Activated naive CD4-positive, alpha-beta T cell treated with anti-CD3 and anti-CD28 coated beads, Interleukin-2, amount 50 U/mL, for 24 hours (primary cell): ENCODE measurements at regions not wholly inside any gene's neighbourhood (a gene's known extent, or its start where the extent isn't known, plus 50 kb on each side); places are given as distances from the start of the nearest gene placed in this dataset.

ENCODE experiments used
- H3K27ac Mint-ChIP-seq: one replicate; pipeline ENCODE4 v1.8.0; 2021; ENCODE audit warnings: mild to moderate bottlenecking, mixed read lengths
- H3K27me3 Mint-ChIP-seq: one replicate; pipeline ENCODE4 v1.8.0; 2021; ENCODE audit warnings: mixed read lengths
- H3K36me3 Mint-ChIP-seq: one replicate; pipeline ENCODE4 v1.8.0; 2021; ENCODE audit warnings: mixed read lengths
- H3K4me1 Mint-ChIP-seq: one replicate; pipeline ENCODE4 v1.8.0; 2021; ENCODE audit warnings: mixed read lengths
- H3K4me3 Mint-ChIP-seq: one replicate; pipeline ENCODE4 v1.8.0; 2021; ENCODE audit warnings: mild to moderate bottlenecking, mixed read lengths
- H3K9me3 Mint-ChIP-seq: one replicate; pipeline ENCODE4 v1.8.0; 2021; ENCODE audit warnings: mixed read lengths

GRCh38 chr21:37967036-37967435, 50.8 kb upstream of the KCNJ6 start:
- Mint-ChIP-seq H3K9me3 (no peaks in the 10 kb centered on the region), H3K36me3 (no peaks in the 10 kb centered on the region), H3K27ac (no peak overlapping the region), H3K4me1 (no peaks in the 10 kb centered on the region), H3K4me3 (no peak overlapping the region), H3K27me3 (peaks cover 1% of the 10 kb centered on the region)

DNA sequence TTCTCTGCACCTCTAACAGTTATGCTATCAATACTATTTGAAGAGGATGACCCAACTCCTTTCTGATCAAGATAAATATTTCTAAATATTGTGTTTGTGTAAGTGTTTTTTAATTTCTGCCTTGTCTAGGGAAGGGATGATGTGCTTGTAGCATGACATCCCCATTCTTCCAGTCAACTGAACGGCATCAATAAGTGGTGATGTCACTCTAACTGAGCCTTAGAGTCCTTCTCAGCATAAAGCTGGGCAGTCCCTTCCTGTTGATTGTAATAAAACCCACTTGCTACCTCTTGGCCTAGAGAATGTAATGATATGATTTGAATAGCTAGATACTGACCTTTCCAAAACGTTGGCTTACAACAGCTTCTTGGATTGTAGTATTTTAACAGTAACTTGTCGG, 52.5 kb upstream of the KCNJ6 start:
- Mint-ChIP-seq H3K27me3 (no peaks in the 10 kb centered on the region), H3K4me3 (no peak overlapping the region), H3K4me1 (no peaks in the 10 kb centered on the region), H3K36me3 (no peaks in the 10 kb centered on the region), H3K27ac (no peak overlapping the region), H3K9me3 (no peaks in the 10 kb centered on the region)

DNA sequence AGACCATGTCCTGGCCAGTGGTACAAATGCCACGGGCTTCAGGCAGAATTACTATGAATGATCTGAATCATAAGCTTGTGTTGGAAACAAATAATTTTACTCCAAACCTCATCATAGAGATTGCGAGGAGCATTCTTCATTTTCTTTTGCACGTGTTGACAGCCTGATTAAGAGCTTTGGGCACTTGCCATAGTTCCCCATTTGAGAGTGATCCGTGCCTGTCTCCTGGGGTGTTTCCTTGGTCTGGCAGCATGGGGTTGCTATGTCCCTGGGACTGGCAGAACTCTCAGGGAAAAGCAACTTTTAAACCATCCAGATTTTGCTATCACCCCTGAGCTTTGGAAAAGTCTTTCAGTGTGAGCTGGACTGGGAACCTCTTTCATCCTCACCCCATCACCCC, 54.3 kb upstream of the KCNJ6 start:
- peaks cover 3% of the 10 kb centered on the region for H3K27me3 Mint-ChIP-seq
- no peak overlapping the region for H3K4me3 Mint-ChIP-seq
- H3K9me3 Mint-ChIP-seq, result no peaks in the 10 kb centered on the region
- no peaks in the 10 kb centered on the region for H3K36me3 Mint-ChIP-seq
- no peak overlapping the region for H3K27ac Mint-ChIP-seq
- H3K4me1 Mint-ChIP-seq, result no peaks in the 10 kb centered on the region

GRCh38 chr21:37971390-37971950, 55.2 kb upstream of the KCNJ6 start:
- no peak overlapping the region for H3K27ac Mint-ChIP-seq
- H3K4me1 Mint-ChIP-seq, result no peaks in the 10 kb centered on the region
- H3K27me3 Mint-ChIP-seq, result peaks cover 3% of the 10 kb centered on the region
- no peaks in the 10 kb centered on the region for H3K36me3 Mint-ChIP-seq
- no peak overlapping the region for H3K4me3 Mint-ChIP-seq
- no peaks in the 10 kb centered on the region for H3K9me3 Mint-ChIP-seq

DNA sequence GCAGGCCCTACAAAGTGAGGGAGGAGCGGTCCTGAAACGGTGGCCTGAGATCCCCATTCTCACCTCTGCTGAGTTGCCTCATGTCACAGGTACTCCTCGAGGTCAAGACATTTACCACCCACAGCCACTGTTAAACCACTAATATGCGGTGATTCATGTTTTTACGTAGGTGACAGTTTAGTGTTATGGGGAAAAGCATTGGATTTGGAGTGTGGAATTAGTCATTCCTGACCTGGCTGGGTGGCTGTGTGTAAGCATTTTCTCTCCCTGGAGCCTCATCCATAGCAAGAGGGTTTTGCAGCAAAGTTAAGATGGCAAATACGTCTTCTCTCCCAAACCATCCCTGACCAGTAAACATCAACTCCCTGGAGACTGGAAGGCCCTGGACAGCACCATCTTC, 57.8 kb upstream of the KCNJ6 start:
- H3K27ac Mint-ChIP-seq, result no peak overlapping the region
- H3K27me3 Mint-ChIP-seq, result peaks cover 3% of the 10 kb centered on the region
- H3K9me3 Mint-ChIP-seq, result no peaks in the 10 kb centered on the region
- no peaks in the 10 kb centered on the region for H3K36me3 Mint-ChIP-seq
- no peaks in the 10 kb centered on the region for H3K4me1 Mint-ChIP-seq
- no peak overlapping the region for H3K4me3 Mint-ChIP-seq

- no peak overlapping the region for H3K4me3 Mint-ChIP-seq
- H3K9me3 Mint-ChIP-seq, result no peaks in the 10 kb centered on the region
- peaks cover 8% of the 10 kb centered on the region for H3K27me3 Mint-ChIP-seq
- no peaks in the 10 kb centered on the region for H3K4me1 Mint-ChIP-seq
- no peak overlapping the region for H3K27ac Mint-ChIP-seq
- H3K36me3 Mint-ChIP-seq, result no peaks in the 10 kb centered on the region
Measured at GRCh38 chr21:37982496-37983318, 66.5 kb upstream of the KCNJ6 start.

GRCh38 chr21:37983336-37984095, 67.3 kb upstream of the KCNJ6 start:
- H3K4me1 Mint-ChIP-seq, result no peaks in the 10 kb centered on the region
- H3K27ac Mint-ChIP-seq, result no peak overlapping the region
- peaks cover 11% of the 10 kb centered on the region for H3K27me3 Mint-ChIP-seq
- H3K36me3 Mint-ChIP-seq, result no peaks in the 10 kb centered on the region
- H3K4me3 Mint-ChIP-seq, result no peak overlapping the region
- H3K9me3 Mint-ChIP-seq, result no peaks in the 10 kb centered on the region

GRCh38 chr21:37984416-37984815, 68.2 kb upstream of the KCNJ6 start:
- no peaks in the 10 kb centered on the region for H3K36me3 Mint-ChIP-seq
- H3K27me3 Mint-ChIP-seq, result peaks cover 12% of the 10 kb centered on the region
- no peaks in the 10 kb centered on the region for H3K9me3 Mint-ChIP-seq
- H3K27ac Mint-ChIP-seq, result no peak overlapping the region
- no peak overlapping the region for H3K4me3 Mint-ChIP-seq
- no peaks in the 10 kb centered on the region for H3K4me1 Mint-ChIP-seq

- Mint-ChIP-seq H3K27me3 (peaks cover 15% of the 10 kb centered on the region), H3K4me3 (no peak overlapping the region)
Measured at GRCh38 chr21:37986000-37986399, 69.7 kb upstream of the KCNJ6 start.

DNA sequence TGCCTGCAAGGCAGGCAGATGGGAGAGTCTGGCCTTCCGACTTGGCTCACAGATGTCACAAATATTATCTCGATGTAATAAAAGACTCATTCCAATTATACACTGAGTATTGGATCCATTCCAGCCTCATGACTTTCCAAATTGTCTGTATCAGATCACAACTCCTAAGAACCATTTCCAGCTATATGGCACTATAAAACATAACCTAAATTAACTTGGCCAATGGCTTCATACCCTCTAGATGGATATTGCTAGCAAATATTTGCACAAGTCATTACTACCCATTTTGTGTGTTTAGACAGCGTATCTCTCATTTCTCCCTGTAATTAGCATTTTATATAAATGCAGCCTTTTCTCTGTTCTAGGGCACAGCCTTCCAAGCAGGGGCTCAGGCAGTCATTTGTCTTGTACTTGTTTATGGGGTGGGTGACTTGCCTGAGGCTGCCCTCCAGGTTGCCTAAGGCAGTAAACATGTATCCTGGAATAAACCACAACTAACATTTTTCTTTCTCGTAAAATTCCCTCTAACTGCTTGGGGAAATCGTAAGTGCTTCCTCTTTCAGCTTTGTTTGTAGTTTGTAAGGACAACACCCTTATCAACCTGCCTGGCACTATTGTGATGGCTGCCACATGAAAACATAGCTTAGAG, 70.6 kb upstream of the KCNJ6 start:
- no peak overlapping the region for H3K27ac Mint-ChIP-seq
- H3K4me3 Mint-ChIP-seq, result no peak overlapping the region
- no peaks in the 10 kb centered on the region for H3K4me1 Mint-ChIP-seq
- no peaks in the 10 kb centered on the region for H3K9me3 Mint-ChIP-seq
- peaks cover 17% of the 10 kb centered on the region for H3K27me3 Mint-ChIP-seq
- no peaks in the 10 kb centered on the region for H3K36me3 Mint-ChIP-seq

More at GRCh38 chr21:37986000-37986399, 69.7 kb upstream of the KCNJ6 start:
- H3K9me3 Mint-ChIP-seq, result no peaks in the 10 kb centered on the region
- H3K4me1 Mint-ChIP-seq, result no peaks in the 10 kb centered on the region
- no peak overlapping the region for H3K27ac Mint-ChIP-seq
- H3K36me3 Mint-ChIP-seq, result no peaks in the 10 kb centered on the region

DNA sequence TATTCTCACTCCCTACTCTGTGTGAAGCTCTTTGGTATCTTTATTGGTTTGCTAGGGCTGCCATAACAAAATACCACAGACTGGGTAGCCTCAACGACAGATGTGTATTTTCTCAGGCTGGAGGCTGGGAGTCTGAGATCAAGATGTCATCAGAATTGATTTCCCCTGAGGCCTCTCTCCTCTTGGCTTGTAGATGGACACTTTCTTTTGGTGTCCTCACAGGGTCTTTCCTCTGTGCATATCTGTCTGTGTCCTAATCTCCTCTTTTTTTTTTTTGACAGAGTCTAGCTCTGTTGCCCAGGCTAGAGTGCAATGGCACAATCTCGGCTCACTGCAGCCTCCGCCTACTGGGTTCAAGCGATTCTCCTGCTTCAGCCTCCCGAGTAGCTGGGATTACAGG, 71.4 kb upstream of the KCNJ6 start:
- H3K36me3 Mint-ChIP-seq, result no peaks in the 10 kb centered on the region
- H3K27ac Mint-ChIP-seq, result no peak overlapping the region
- no peaks in the 10 kb centered on the region for H3K9me3 Mint-ChIP-seq
- H3K4me1 Mint-ChIP-seq, result no peaks in the 10 kb centered on the region
- no peak overlapping the region for H3K4me3 Mint-ChIP-seq
- H3K27me3 Mint-ChIP-seq, result peaks cover 17% of the 10 kb centered on the region

DNA sequence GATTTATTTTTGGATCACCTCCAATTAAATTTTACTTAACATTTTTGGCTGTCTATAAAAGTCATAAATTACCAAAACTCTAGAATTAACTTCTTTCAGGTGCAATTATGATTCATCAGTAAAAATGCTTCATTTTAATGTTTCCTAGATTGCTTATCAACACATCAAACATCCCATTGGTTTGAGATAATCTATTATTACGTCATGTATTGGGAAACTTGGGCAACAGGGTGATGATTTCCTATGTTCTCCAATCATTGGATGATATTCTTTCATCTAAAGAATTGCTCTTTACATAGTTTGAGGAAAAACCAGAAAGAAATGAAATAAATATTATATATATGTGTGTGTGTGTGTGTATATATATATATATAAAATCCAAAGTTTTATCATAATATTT, 76.8 kb upstream of the KCNJ6 start:
- Mint-ChIP-seq H3K27ac (no peak overlapping the region), H3K4me1 (no peaks in the 10 kb centered on the region), H3K9me3 (no peaks in the 10 kb centered on the region), H3K36me3 (no peaks in the 10 kb centered on the region), H3K4me3 (no peak overlapping the region), H3K27me3 (peaks cover 12% of the 10 kb centered on the region)

GRCh38 chr21:37994211-37994610, 78.0 kb upstream of the KCNJ6 start:
- Mint-ChIP-seq H3K9me3 (no peaks in the 10 kb centered on the region), H3K4me1 (no peaks in the 10 kb centered on the region), H3K27me3 (peaks cover 8% of the 10 kb centered on the region), H3K4me3 (no peak overlapping the region), H3K27ac (no peak overlapping the region), H3K36me3 (no peaks in the 10 kb centered on the region)

DNA sequence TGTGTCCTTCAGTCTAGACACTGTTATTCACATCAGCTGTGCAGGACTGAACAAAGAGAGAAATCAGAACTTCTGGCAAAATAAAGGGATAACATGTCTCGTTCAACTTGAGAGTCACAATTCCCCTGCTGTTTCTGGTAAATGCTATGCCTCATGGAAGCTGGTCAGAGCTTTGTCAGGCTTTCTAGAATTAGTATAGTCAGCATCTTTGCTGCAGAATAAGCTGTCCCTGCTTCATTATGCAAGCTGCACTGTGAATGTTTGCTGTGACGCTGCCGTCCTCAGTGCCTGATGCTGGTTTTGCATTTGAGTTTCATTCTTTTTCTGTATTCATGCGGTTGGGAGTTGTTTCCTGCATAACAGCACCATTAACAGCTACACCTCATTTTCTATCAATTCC, 96.4 kb upstream of the KCNJ6 start:
- Mint-ChIP-seq H3K4me3 (no peak overlapping the region), H3K9me3 (peaks cover 4% of the 10 kb centered on the region), H3K4me1 (no peaks in the 10 kb centered on the region), H3K36me3 (no peaks in the 10 kb centered on the region), H3K27me3 (peaks cover 7% of the 10 kb centered on the region), H3K27ac (no peak overlapping the region)

DNA sequence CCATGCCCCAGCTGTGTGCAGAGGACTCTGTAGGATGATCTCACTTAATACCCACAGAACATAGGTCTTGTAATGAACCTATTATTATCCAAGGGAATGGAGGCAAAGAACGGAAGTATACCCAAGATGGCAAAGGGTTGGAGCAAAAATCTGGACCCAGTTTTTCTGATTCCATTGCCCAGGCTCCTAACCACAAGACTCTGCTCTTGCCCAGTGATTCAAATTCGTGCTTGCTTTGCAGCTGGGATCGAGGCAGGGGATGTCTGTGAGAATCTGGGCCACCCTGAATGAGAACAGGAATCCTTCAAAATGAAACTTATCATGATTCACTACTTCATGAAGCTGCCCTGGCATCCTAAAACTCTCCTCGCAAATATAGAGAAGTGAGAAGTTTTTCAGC, 97.5 kb upstream of the KCNJ6 start:
- Mint-ChIP-seq H3K9me3 (peaks cover 4% of the 10 kb centered on the region), H3K36me3 (no peaks in the 10 kb centered on the region), H3K27ac (no peak overlapping the region), H3K4me3 (no peak overlapping the region), H3K27me3 (peaks cover 9% of the 10 kb centered on the region), H3K4me1 (no peaks in the 10 kb centered on the region)

- Mint-ChIP-seq H3K36me3 (no peaks in the 10 kb centered on the region), H3K9me3 (peaks cover 4% of the 10 kb centered on the region), H3K4me1 (no peaks in the 10 kb centered on the region), H3K27me3 (peaks cover 9% of the 10 kb centered on the region), H3K27ac (no peak overlapping the region), H3K4me3 (no peak overlapping the region)
Measured at GRCh38 chr21:38014298-38014697, 98.0 kb upstream of the KCNJ6 start.
